B cell (primary cell): ENCODE measurements at regions not wholly inside any gene's neighbourhood (a gene's known extent, or its start where the extent isn't known, plus 50 kb on each side); places are given as distances from the start of the nearest gene placed in this dataset.

Experiments
- ATAC-seq: fragments of 200-7000 bp; cut with Tn5 transposase; one replicate; pipeline ENCODE4 v1.10.0; 2021; ENCODE audit warnings: low read depth, mild to moderate bottlenecking, moderate number of reproducible peaks, moderate library complexity
- CTCF ChIA-PET: fragments of 350-600 bp; sonication (Branson Sonifier 250); formaldehyde crosslinking; loops from one replicate; lab custom pipeline; 2021; ENCODE audit warnings: antibody characterized with exemption, inconsistent platforms; lab: Charles Lee
- POLR2A ChIA-PET: fragments of 350-600 bp; sonication (Branson Sonifier 250); formaldehyde crosslinking; loops from one replicate; lab custom pipeline; 2021; ENCODE audit warnings: antibody characterized with exemption; lab: Charles Lee
- DNase-seq: peaks from one replicate; pipeline ENCODE4 v3.0.0; 2013
- H2AFZ ChIP-seq: 2 replicates; pipeline ENCODE4 v1.6.1; 2012; ENCODE audit warnings: mild to moderate bottlenecking, low read depth, low read length; ENCODE audit not compliant: insufficient read depth, poor library complexity, severe bottlenecking
- H3K27ac ChIP-seq, 2 donors: 1 replicate in 1 of 2; 2 replicates in 1 of 2; pipeline ENCODE4 v1.5.1; 2012 to 2013; ENCODE audit warnings: low read length in 2 of 2, mild to moderate bottlenecking in 2 of 2, moderate library complexity in 1 of 2
- H3K27me3 ChIP-seq, 4 experiments: fragments of 200-600 bp in 1 of 4; sonication (generic) in 1 of 4; replicated peaks in 1 of 4; 1 replicate in 2 of 4; 2 replicates in 2 of 4; pipeline versions ENCODE4 v1.6.1 to v1.7.0; 2013 to 2016; ENCODE audit warnings: low read length in 3 of 4, mild to moderate bottlenecking in 2 of 4, mixed read lengths in 1 of 4, moderate library complexity in 1 of 4; ENCODE audit not compliant: insufficient read depth in 4 of 4, control insufficient read depth in 3 of 4; ENCODE audit errors: control extremely low read depth in 1 of 4
- H3K36me3 ChIP-seq, 2 experiments: replicated peaks in 1 of 2; 1 replicate in 1 of 2; 2 replicates in 1 of 2; pipeline versions ENCODE4 v1.6.1 to v1.7.1; 2013; ENCODE audit warnings: low read length in 1 of 2; ENCODE audit not compliant: insufficient read depth in 2 of 2, control insufficient read depth in 1 of 2; ENCODE audit errors: control extremely low read depth in 1 of 2, extremely low read depth in 1 of 2
- H3K4me1 ChIP-seq, 2 donors: fragments of 200-600 bp in 1 of 2; sonication (generic) in 1 of 2; 1 replicate in 1 of 2; 2 replicates in 1 of 2; pipeline versions ENCODE4 v1.5.1 to v1.6.1; 2013 to 2017; ENCODE audit warnings: low read length in 2 of 2; ENCODE audit not compliant: control insufficient read depth in 2 of 2, insufficient read depth in 2 of 2
- H3K4me2 ChIP-seq: replicated peaks from 2 replicates; pipeline ENCODE3; 2012; ENCODE audit warnings: mild to moderate bottlenecking, low read depth, low read length; ENCODE audit not compliant: poor library complexity, severe bottlenecking
- H3K4me3 ChIP-seq, 5 experiments: fragments of 200-600 bp in 1 of 5; sonication (generic) in 1 of 5; 1 replicate in 3 of 5; 2 replicates in 2 of 5; pipeline versions ENCODE4 v1.5.1 to v1.7.0; 2011 to 2016; ENCODE audit warnings: low read length in 4 of 5, mild to moderate bottlenecking in 4 of 5, low read depth in 2 of 5, control low read depth in 1 of 5, moderate library complexity in 1 of 5; ENCODE audit not compliant: insufficient read depth in 1 of 5; ENCODE audit errors: control extremely low read depth in 1 of 5, extremely low read depth in 1 of 5
- H3K79me2 ChIP-seq: fragments of 200-600 bp; sonication (generic); one replicate; pipeline ENCODE4 v1.6.0; 2016; ENCODE audit warnings: low read length; ENCODE audit not compliant: control insufficient read depth, insufficient read depth
- H3K9ac ChIP-seq: fragments of 200-600 bp; sonication (generic); 2 replicates; pipeline ENCODE4 v1.6.1; 2017; ENCODE audit warnings: mild to moderate bottlenecking, low read length, moderate library complexity
- H3K9me3 ChIP-seq, 3 donors: one replicate each; pipeline versions ENCODE4 v1.6.1 to v1.7.1; 2013; ENCODE audit warnings: low read length in 2 of 3; ENCODE audit not compliant: control insufficient read depth in 2 of 3, insufficient read depth in 1 of 3; ENCODE audit errors: control extremely low read depth in 1 of 3
- H4K20me1 ChIP-seq: 2 replicates; pipeline ENCODE4 v1.6.0; 2012; ENCODE audit warnings: mild to moderate bottlenecking, low read length; ENCODE audit not compliant: insufficient read depth, control insufficient read depth, poor library complexity, severe bottlenecking
- H3K27ac Mint-ChIP-seq: one replicate; pipeline ENCODE4 v1.8.0; 2021; ENCODE audit warnings: mixed read lengths
- H3K27me3 Mint-ChIP-seq: one replicate; pipeline ENCODE4 v1.8.0; 2021; ENCODE audit warnings: mixed read lengths
- H3K4me1 Mint-ChIP-seq: one replicate; pipeline ENCODE4 v1.8.0; 2021; ENCODE audit warnings: mixed read lengths
- H3K4me3 Mint-ChIP-seq: one replicate; pipeline ENCODE4 v1.8.0; 2021; ENCODE audit warnings: mixed read lengths
- H3K9me3 Mint-ChIP-seq: one replicate; pipeline ENCODE4 v1.8.0; 2022; ENCODE audit warnings: mixed read lengths; ENCODE audit not compliant: insufficient read depth
- CTCF ChIP-seq: fragments of 200-600 bp; IDR thresholded peaks from one replicate; pipeline ENCODE4 v1.8.0; 2022; ENCODE audit warnings: antibody characterized with exemption, mild to moderate bottlenecking
- EZH2 ChIP-seq: IDR thresholded peaks from 2 replicates; pipeline ENCODE4 v1.6.1; 2012; ENCODE audit warnings: borderline replicate concordance, low read depth, mild to moderate bottlenecking, moderate library complexity, low read length; ENCODE audit not compliant: insufficient read depth, poor library complexity, severe bottlenecking
- intact Hi-C: fragments of 100-400 bp; cut with micrococcal nuclease; formaldehyde crosslinking; loops from one replicate; pipeline ENCODE4 v1.10.0; 2022

GRCh38 chr1:88250915-88251314 is 433.2 kb upstream of the PKN2 start:
- Histone ChIP-seq H3K4me2 (no peak overlapping the region), H3K79me2 (no peaks in the 10 kb centered on the region), H3K36me3 (no peaks in the 10 kb centered on the region), H3K4me1 (no peaks in the 10 kb centered on the region), H3K9ac (no peak overlapping the region), H4K20me1 (no peaks in the 10 kb centered on the region), H2AFZ (no peak overlapping the region), H3K27me3 (no peaks in the 10 kb centered on the region), H3K27ac (no peak overlapping the region), H3K9me3 (peaks cover 0 to 2% (median 0%) of the 10 kb centered on the region in 3 donors), H3K4me3 (no peak overlapping the region)
- CTCF ChIA-PET: no interaction called here
- Mint-ChIP-seq H3K9me3 (no peaks in the 10 kb centered on the region), H3K27ac (no peak overlapping the region), H3K27me3 (peaks cover 3% of the 10 kb centered on the region), H3K4me3 (no peak overlapping the region), H3K4me1 (no peaks in the 10 kb centered on the region)
- TF ChIP-seq CTCF (no peak), EZH2 (no peak)
- POLR2A ChIA-PET: no interaction called here
- intact Hi-C loops: no loop called here
- no peak for ATAC-seq
- DNase-seq: no peak

GRCh38 chr1:88252745-88253144 is 431.3 kb upstream of the PKN2 start:
- TF ChIP-seq CTCF (no peak), EZH2 (no peak)
- ChIA-PET POLR2A (no interaction called here), CTCF (no interaction called here)
- H3K79me2 ChIP-seq: no peaks in the 10 kb centered on the region
- H4K20me1 ChIP-seq: no peaks in the 10 kb centered on the region
- H3K4me2 ChIP-seq: no peak overlapping the region
- intact Hi-C loops: no loop called here
- peaks cover 0 to 2% (median 0%) of the 10 kb centered on the region in 3 donors for H3K9me3 ChIP-seq
- H3K27ac ChIP-seq: no peak overlapping the region
- no peak overlapping the region for H2AFZ ChIP-seq
- no peak overlapping the region for H3K4me3 ChIP-seq
- Mint-ChIP-seq H3K9me3 (no peaks in the 10 kb centered on the region), H3K27ac (no peak overlapping the region), H3K4me3 (no peak overlapping the region), H3K27me3 (peaks cover 15% of the 10 kb centered on the region), H3K4me1 (no peaks in the 10 kb centered on the region)
- DNase-seq (no peak), ATAC-seq (no peak)
- no peaks in the 10 kb centered on the region for H3K4me1 ChIP-seq
- H3K27me3 ChIP-seq: no peaks in the 10 kb centered on the region
- no peaks in the 10 kb centered on the region for H3K36me3 ChIP-seq
- H3K9ac ChIP-seq: no peak overlapping the region
